Esophagus mucosa (tissue), 1 donor: ENCODE measurements at regions not wholly inside any gene's neighbourhood (a gene's known extent, or its start where the extent isn't known, plus 50 kb on each side); places are given as distances from the start of the nearest gene placed in this dataset.
"Not testable (repeated sequence)": the region's sequence is repeated elsewhere in the genome, so short reads cannot be mapped to it uniquely, and the experiment has no call there.

Experiments used
- ATAC-seq: fragments of 200-7000 bp; cut with Tn5 transposase; one replicate; pipeline ENCODE4 v1.9.1; 2020
- donor health status: DM: yes; HTN: yes; CAD: no.

- no peak for ATAC-seq
These were observed 383.6 kb downstream of the BCKDHB start for GRCh38 chr6:80489911-80490635.

GRCh38 chr6:80488190-80488589 lies 381.7 kb downstream of the BCKDHB start:
- ATAC-seq, result no peak

- not testable (repeated sequence) for ATAC-seq
These were observed 379.0 kb downstream of the BCKDHB start for GRCh38 chr6:80485494-80485893.

- no peak for ATAC-seq
These were observed 375.6 kb downstream of the BCKDHB start for GRCh38 chr6:80482056-80482455.

GRCh38 chr6:80480421-80481157 lies 374.1 kb downstream of the BCKDHB start:
- no peak for ATAC-seq

GRCh38 chr6:80478030-80478429 lies 371.6 kb downstream of the BCKDHB start:
- ATAC-seq, result no peak

- ATAC-seq, result no peak
These were observed 371.1 kb downstream of the BCKDHB start for GRCh38 chr6:80477591-80477990.

GRCh38 chr6:80472271-80472670 lies 365.8 kb downstream of the BCKDHB start:
- ATAC-seq, result no peak

GRCh38 chr6:80469977-80470376 lies 363.5 kb downstream of the BCKDHB start:
- ATAC-seq, result no peak

GRCh38 chr6:80468398-80468797 lies 361.9 kb downstream of the BCKDHB start:
- no peak for ATAC-seq

GRCh38 chr6:80467408-80467807 lies 360.9 kb downstream of the BCKDHB start:
- ATAC-seq, result no peak

- ATAC-seq, result no peak
These were observed 360.5 kb downstream of the BCKDHB start for GRCh38 chr6:80466981-80467380.

- ATAC-seq, result no peak
These were observed 359.0 kb downstream of the BCKDHB start for GRCh38 chr6:80465513-80465912.

GRCh38 chr6:80464901-80465300 lies 358.4 kb downstream of the BCKDHB start:
- no peak for ATAC-seq

- no peak for ATAC-seq
These were observed 356.7 kb downstream of the BCKDHB start for GRCh38 chr6:80463197-80463596.

- no peak for ATAC-seq
These were observed 353.9 kb downstream of the BCKDHB start for GRCh38 chr6:80460257-80460865.

GRCh38 chr6:80457439-80457933 lies 351.0 kb downstream of the BCKDHB start:
- ATAC-seq, result peak; percentile 92

- ATAC-seq, result no peak
These were observed 350.4 kb downstream of the BCKDHB start for GRCh38 chr6:80456724-80457438.

- peak; percentile 38 for ATAC-seq
These were observed 348.3 kb downstream of the BCKDHB start for GRCh38 chr6:80454661-80455365.

GRCh38 chr6:80454197-80454596 lies 347.7 kb downstream of the BCKDHB start:
- peak; percentile 95 for ATAC-seq

GRCh38 chr6:80449726-80450125 lies 343.3 kb downstream of the BCKDHB start:
- ATAC-seq, result no peak

GRCh38 chr6:80446454-80447045 lies 340.1 kb downstream of the BCKDHB start:
- ATAC-seq, result no peak
